HG03354 (cell line): ENCODE measurements at regions not wholly inside any gene's neighbourhood (a gene's known extent, or its start where the extent isn't known, plus 50 kb on each side); places are given as distances from the start of the nearest gene placed in this dataset.
"Not testable (repeated sequence)": the region's sequence is repeated elsewhere in the genome, so short reads cannot be mapped to it uniquely, and the experiment has no call there.

ENCODE experiments used
- ATAC-seq: cut with Tn5 transposase; IDR thresholded peaks from one replicate; pipeline ENCODE4 v1.9.1; 2021; ENCODE audit warnings: mild to moderate bottlenecking; ENCODE audit not compliant: unreplicated experiment, poor library complexity, severe bottlenecking

GRCh38 chr18:54433368-54433767 is 75.7 kb downstream of the C18orf54 start:
- no peak for ATAC-seq

DNA sequence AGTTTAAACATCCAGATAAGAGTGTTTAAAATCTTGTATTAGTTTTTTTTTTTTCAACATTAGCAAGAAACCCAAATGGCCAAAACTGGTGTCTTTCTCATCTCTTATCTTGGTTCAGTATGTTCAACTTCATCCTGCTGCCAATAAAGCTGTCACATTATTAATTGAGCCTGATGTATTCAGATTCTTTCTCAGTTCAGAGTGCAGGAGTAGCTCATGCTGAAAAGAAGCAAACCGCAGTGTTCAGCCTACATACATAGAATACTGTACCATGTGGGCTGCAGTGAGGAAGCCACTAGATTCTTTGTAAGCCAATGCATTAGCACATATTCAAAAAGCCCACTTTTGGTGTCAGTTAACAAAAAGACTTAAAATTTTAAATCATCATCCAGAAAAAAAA is 76.2 kb downstream of the C18orf54 start:
- no peak for ATAC-seq

- ATAC-seq = no peak
These were observed 76.7 kb downstream of the C18orf54 start for GRCh38 chr18:54434453-54434852.

DNA sequence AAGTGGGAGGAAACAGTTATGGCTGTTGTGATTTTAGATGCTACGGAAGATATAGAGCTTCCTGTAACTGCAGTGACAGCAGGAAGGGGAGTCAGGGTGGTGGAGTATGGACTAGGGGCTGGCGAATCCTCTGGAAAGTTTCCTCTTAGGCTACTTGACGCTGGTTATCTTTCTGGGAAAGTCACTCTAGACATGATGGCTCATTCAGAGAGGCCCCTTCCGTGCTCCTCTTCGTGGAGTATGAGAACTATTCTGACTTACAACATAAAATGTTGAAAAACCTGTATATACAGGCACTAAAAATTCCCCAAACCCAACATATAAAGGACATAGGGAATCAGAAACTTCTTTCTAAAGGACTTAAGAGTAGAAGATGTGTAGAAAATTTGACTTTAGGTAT is 78.8 kb downstream of the C18orf54 start:
- no peak for ATAC-seq

- no peak for ATAC-seq
These were observed 82.6 kb downstream of the C18orf54 start for GRCh38 chr18:54440292-54440691.

DNA sequence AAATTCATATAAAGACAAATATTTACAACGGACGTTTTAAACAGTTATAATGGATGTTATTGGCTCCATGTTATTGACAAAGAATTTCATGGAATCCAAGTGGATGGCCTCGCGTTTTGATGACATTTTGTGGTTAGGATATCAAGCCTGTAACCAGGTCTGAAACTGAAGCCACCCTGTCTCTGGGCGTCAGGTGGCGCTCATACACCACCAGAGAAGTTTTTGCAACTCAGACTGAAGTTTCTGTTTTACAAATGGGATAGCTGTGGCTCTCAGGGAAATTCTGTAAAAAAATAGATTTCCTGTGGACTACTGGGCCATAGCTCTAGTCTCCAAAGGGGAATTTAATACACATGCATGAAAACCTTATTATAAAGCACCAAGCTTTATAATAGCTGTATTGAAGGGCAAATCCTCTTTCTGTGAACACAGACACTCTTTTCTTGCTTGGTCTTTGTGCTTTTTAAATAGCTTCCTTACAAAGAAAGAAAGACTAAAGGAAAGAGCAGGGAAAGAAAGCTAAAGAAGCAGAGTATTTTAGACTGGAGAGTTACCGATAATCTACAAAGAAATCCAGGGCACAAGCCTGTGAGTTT is 86.7 kb downstream of the C18orf54 start:
- ATAC-seq = peak; percentile 77

GRCh38 chr18:54453996-54454395 is 96.3 kb downstream of the C18orf54 start:
- ATAC-seq = no peak

- no peak for ATAC-seq
These were observed 107.8 kb downstream of the C18orf54 start for GRCh38 chr18:54465502-54465901.

GRCh38 chr18:54466248-54467005 is 108.7 kb downstream of the C18orf54 start:
- ATAC-seq = no peak

DNA sequence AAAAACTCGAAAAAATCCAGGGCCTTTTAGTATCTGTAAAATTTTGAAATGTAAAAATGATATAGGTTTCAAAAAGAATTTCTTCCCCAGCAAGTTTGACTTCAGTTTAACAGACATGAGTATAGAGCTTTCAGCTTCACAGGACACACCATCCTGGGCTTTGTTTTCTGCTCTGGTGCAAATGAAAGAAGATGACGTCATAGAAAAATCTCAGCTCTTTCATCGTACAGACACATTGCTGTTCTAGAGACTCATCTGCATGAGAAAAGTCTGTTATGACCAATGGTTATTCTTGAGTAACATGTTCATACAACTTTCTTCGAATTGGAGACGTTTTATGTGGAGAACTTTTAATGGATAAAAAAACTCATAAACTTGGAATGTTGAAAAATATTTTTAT is 111.7 kb upstream of the DYNAP start:
- no peak for ATAC-seq

GRCh38 chr18:54480616-54481015 is 110.4 kb upstream of the DYNAP start:
- ATAC-seq = no peak

GRCh38 chr18:54502451-54502850 is 88.6 kb upstream of the DYNAP start:
- ATAC-seq = not testable (repeated sequence)

DNA sequence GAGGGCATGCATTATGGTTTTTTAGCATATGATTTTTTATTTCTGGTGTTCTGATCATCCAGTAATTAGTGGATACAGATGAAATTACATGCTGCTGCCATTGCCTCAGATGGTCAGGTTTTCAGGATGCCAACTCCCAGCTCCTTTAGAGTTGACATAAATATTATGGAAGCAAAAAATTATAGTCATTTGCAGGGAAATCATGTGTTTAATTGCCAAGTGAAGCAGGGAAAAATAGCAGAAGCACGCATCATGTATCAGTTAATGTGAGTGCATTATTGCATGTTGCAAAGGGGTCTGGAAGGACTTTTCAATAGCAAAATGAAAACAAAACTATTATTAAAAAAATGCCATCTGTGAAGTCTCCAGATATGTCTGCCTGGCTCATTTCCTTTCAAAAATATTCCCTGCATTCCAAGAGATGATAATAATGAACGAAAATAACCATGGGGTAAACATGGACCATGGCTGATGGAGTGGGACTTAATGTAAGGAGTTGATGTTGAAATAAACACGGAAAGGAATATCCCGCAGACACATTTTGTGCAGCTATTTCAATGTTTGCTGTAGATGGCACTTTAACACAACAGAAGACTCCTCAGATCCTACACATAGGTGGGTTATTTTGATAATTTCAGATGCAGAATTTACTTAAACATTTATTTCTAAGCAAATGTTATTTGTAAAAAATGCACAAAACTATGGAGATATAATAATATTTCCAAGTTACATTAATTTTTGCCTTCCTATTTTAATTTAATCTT is 87.7 kb upstream of the DYNAP start:
- no peak for ATAC-seq

GRCh38 chr18:54506516-54507261 is 84.4 kb upstream of the DYNAP start:
- ATAC-seq = peak; percentile 59

- no peak for ATAC-seq
These were observed 81.3 kb upstream of the DYNAP start for GRCh38 chr18:54509793-54510192.

DNA sequence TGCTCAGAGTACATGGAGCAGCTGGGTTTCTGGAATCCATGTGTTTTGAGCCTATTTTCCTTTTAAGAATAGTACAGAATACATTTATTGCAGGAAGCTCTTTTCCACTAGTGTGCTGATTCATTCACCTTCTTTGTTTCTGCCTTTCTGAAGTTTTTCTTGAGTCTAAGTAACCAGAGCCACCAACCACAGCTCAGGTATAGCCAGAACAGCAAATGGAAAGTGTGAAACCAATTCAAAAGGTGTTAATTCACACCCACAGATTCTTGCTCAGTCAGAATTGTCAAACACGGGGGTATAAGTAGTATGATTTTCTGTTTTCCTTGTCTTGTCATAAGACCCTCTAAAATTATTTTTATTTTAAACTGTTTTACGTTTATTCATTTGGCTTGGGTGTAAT is 75.9 kb upstream of the DYNAP start:
- no peak for ATAC-seq

DNA sequence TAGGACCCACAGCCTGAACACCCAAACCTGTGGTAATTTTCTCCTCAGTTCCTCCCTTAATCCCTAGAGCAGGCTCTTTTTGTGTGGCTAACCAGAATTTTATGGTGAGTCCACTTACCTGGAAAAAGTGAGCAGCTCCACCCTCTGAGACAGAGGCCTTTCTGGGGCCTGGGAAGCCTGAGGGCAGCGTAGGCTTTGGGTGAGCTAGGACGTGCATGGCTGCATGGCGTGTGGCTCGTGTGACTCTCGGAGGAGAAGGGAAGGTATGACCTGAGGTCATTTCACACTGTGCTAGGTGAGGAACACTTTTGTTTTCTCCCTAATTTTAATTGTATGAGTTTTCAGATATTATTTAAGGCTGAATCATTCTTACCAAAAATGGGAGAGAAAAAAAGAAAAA is 73.5 kb upstream of the DYNAP start:
- no peak for ATAC-seq

DNA sequence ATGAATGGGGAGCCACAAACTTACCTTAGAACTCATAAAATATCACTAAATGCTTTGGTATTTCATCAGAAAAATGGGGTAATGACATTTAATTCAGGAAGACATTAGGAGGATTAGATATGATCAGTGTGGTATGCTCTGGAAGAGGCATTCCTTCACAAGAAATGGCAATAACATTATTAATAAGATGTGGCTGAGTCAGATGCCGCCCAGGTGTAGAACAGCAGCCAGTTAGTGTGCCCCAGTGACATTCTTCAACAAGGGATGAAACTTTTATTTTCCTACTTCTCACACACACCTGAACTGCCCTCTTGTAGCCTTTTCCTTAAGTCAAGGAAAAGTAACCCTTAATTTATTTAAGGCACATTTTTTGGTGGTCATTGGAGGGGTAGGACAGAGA is 69.2 kb upstream of the DYNAP start:
- ATAC-seq = no peak

DNA sequence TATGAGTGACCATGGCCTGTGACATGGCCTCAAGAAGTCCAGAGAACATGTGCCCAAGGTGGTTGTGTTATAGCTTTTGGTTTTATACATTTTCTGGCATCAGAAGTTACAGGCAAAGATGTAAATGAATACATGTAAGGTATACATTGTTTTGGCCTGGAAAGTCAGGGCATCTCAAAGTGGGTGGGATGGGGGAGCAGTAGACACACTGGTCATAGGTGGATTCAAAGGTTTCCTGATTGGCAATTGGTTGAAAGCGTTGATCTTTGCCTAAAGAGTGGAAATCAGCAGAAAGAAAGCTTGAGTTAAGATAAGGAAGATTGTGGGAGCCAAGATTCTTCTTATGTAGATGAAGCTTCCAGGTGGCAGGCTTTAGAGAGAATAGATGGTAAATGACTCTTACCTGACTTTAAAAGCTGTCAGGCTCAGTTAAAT is 62.1 kb upstream of the DYNAP start:
- ATAC-seq = no peak

DNA sequence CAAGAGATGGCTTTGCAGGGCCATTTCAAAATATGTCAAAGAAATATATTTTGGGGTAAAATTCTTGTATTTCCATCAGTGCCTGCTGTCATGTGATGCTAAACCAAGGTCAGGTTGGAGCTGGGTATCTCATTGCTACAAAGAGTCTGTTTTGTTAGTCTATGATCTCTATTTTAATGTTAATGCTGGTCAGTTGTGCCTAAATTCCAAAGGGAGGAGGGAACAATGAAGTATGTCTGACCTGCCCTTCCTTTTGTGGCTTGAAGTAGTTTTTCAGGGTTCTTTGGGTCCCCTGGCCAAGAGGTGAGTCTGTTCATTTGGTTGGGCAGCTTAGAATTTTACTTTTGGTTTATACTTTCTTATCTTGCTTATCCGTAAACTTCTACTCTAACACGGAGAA is 61.6 kb upstream of the DYNAP start:
- ATAC-seq = no peak
